Fibroblast of skin of right quadriceps (primary cell): ENCODE measurements at regions not wholly inside any gene's neighbourhood (a gene's known extent, or its start where the extent isn't known, plus 50 kb on each side); places are given as distances from the start of the nearest gene placed in this dataset.
"Not testable (repeated sequence)": the region's sequence is repeated elsewhere in the genome, so short reads cannot be mapped to it uniquely, and the experiment has no call there.

Experiments used
- DNase-seq: peaks from one replicate; pipeline ENCODE4 v3.0.0-alpha.2; 2013

DNA sequence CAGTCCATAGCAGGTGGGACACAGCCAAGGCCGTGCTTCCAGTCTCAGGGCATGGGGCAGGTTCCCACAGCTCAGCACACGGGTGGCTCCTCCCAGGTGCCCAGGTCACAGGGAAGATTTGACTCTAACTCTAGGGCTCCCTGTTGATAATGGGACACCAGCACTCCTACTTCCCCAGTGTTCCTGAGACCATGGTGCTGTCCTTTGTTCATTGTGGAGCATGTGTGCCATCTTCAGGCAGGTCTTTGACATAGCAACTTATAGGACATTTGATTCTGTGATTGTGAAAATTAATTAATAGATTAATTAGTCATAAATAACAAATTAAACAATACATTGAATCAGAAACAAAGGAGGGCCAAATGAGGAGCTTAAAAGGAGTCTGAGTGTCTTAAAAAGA is 635.0 kb downstream of the RPIA start:
- DNase-seq, result not testable (repeated sequence)

DNA sequence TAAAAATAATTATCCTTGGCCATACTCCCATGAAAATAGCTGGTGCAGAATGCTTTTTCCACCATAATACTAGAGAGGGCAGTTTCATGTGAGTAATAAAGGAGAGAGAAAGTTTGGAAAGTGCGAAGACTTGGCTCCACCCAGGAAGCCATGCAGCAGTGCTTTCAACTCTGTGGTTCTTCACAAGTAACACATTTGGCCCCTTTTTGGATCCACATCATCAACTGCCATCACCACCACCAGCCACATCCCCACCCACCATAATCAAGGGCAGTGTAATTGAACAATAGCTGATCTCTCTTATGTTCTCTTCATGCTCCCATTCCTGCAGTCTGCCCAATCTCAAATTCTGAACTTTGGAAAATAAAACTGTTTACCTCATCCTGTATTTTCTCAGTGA is 637.3 kb downstream of the RPIA start:
- DNase-seq, result not testable (repeated sequence)
